HG02642 (cell line): ENCODE measurements at regions not wholly inside any gene's neighbourhood (a gene's known extent, or its start where the extent isn't known, plus 50 kb on each side); places are given as distances from the start of the nearest gene placed in this dataset.
"Not testable (repeated sequence)": the region's sequence is repeated elsewhere in the genome, so short reads cannot be mapped to it uniquely, and the experiment has no call there.

ENCODE experiments used
- ATAC-seq: cut with Tn5 transposase; IDR thresholded peaks from one replicate; pipeline ENCODE4 v1.9.1; 2021; ENCODE audit warnings: mild to moderate bottlenecking; ENCODE audit not compliant: unreplicated experiment, poor library complexity

DNA sequence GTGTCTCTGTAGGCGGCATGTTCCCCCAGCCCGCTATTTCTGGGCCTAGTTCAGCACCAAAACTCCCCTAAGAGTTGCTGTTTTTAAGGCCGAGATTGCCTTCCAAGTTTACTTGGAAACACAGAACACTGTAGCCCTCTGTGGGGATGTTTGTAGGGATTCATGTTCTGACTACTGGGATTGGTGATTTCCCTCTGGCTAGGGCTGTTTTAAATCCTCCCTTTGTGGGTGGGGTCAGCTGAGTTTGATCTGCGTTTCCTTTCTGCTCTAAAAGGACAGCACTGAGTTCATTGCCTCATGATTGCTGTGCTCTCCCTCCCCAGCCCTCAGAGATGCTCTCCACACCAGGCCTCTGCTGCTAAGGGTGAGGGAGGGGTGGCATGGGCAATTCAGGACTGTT, 640.6 kb upstream of the DPPA4 start:
- no peak for ATAC-seq

DNA sequence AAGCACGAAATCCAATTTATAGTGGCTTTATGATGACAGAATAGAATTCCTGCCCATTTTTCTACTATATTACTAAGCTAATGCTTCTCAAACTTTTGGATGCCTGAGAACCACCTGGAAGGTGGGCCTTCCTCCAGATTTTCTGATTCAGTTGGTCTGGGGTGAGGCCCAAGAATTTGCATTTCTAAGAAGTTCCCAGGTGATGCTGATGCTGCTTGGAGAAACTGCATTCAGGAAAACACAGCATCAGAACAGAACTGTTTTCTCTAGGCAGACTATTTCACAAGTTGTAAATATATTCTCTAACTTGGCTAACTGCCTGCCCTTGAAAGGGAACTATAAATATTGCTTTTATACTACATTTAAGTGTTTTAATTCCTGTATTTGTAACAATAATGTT, 644.9 kb upstream of the DPPA4 start:
- no peak for ATAC-seq

DNA sequence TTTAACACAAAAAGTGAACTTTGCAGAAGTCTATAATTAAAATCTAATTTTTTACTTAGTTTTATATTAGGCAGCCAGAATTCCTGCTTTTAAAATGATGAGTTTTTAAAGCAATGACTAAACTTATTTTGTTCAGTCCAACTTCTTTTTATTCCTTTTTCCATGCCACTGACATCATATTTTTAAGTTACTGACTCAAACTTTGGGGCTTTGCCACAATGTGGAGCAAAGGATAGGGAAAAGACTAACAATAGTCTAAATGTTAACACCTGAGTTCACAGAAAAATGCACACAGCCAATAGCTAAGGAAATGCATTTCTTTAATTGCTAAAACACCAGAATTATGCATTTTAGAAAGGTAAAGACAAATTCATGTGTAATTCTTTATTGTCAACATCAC, 647.6 kb upstream of the DPPA4 start:
- ATAC-seq = no peak

DNA sequence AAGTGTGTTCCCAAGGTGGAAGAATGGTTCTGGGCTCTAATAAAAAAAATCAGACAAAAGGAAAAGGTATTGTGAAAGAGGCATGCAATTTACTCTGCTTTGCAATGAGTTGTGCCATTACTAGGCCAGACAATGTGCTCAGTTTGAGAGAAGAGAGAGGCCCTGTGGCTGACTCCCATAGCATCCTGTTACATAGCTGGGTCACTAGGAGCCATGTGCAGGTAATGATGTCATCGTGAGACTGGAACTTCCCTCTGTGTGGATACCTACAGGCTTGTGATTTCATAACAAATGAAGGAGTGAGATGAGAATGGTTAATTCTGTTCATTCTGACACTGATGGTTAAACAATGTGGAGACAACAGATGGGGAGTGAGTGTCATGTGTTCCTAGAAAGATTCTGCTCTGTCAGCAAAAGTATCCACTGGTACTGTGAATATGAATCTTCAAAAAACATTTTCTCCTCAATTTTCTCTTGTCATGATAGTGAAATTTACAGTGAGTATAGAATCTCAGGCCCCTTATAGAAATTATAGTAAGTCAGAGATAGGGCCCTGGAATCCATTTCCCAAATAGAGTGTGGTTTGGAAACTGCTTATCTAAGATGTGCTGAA, 648.7 kb upstream of the DPPA4 start:
- ATAC-seq = no peak

DNA sequence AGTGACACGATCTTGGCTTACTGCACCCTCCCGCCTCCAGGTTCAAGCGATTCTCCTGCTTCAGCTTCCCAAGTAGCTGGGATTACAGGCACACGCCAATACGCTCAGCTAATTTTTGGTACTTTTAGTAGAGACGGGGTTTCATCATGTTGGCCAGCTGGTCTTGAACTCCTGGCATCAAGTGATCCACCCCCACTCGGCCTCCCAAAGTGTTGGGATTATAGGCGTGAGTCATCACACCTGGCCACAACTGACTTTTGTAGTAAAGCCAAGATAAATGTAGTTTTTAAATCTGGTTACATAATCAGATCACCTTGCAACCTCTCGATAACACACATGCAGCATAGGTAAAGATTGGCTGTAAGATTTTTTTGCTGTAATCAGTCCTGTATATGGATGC, 657.5 kb upstream of the DPPA4 start:
- ATAC-seq = no peak

DNA sequence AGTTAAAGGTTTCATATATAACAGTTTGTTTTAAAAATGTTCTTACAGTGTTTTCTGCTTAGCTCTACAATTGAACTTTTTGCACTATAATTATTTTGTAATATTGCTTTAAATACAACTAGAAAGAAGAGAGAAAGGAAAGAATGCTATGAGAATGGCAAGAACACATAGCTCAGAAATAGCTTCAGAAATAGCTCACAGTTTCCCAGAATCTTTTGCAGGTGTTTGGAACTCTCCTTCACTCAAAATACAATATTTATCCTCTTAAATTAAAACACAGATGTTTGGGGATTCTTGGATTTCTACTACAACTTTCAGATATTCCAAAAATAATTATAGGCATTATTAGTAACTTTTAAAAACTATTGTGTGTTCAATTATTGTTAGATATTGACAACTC, 658.0 kb upstream of the DPPA4 start:
- ATAC-seq = no peak

DNA sequence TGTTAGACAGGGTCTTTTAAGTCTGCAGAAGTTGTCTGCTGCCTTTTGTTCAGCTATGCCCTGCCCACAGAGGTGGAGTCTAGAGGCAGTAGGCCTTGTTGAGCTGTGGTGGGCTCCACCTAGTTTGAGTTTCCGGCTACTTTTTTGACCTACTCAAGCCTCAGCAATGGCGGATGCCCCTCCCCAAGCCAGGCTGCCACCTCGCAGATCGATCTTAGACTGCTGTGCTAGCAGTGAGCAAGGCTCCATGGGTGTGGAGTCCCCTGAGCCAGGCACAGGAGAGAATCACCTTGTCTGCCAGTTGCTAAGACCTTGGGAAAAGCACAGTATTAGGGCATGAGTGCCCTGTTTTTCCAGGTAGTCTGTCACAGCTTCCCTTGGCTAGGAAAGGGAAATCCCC, 664.6 kb upstream of the DPPA4 start:
- not testable (repeated sequence) for ATAC-seq

DNA sequence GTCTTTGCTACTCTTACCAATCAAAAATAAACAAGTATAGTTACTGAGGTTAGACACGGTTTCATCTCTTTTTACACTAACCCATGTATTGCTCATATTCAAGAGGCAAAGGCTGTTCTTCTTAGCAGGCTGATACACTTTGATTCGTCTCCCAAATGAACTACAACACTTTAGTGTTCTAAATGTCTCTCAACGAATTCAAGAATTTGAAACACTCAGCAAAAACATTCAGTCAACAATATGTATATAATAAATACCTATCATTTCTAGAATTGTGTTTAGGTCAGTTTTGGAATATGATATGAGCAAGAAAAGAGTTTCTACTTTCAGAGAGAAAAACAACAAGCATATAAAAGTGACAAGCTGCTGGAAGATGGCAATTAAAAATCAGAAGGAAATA, 669.6 kb upstream of the DPPA4 start:
- no peak for ATAC-seq

DNA sequence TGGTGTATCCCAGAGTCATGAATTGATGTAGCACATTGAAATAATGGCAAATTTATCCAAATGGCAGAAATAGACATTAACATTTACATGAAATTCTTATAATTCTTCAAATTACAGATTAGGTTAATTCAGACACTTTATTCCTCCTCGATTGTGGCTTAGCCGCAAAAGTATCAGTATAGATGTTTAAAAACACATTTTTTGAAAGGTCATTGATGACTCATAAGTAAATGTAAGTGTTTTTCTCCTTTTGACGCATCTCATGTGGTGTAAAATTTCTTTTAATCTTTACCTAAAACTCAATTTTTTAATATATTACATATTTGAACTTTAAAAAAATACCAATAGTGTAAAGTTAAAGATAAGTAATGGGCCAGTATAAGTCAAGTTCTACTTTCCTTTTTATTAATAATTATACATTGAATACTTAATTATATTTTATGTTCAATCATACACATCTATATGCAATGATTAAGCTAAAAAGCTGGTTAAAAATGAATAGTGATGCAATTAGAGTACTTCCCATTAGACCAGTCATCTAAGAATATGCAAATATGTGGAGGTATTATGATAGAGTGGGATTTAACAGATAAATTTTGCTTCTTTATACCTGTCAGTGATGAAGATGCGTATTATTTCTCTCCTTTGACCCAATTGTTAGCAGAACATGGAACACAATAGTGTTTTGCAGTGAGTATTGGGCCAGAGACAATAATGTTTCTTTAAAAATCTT, 678.1 kb upstream of the DPPA4 start:
- no peak for ATAC-seq

DNA sequence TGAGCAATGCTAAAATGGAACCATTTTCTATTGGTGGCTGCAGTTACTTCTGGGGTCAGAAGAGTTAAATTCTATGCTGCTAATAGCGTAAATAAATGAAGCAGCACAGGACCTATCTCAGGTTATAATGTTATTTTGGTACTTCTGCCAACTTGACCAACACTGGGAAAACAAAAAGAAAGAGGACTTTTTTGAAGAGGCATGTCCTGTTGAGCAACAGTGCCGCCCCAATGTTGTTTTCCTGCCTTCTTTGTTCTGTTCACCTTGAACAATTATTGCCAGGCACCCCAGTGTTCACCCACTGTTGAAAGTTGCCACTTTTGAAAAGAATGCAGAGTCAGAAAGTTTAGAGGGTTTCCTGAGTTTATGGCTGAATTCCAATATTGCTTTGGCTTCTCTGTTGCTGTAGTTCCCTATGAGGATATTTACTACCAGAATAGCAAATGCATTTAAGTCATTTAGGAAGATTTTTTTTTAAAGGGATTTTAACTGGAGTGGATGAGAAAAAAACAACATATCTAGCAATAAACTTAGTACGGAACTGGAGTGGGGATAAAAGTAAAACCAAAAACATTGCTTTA, 679.0 kb upstream of the DPPA4 start:
- ATAC-seq = no peak

DNA sequence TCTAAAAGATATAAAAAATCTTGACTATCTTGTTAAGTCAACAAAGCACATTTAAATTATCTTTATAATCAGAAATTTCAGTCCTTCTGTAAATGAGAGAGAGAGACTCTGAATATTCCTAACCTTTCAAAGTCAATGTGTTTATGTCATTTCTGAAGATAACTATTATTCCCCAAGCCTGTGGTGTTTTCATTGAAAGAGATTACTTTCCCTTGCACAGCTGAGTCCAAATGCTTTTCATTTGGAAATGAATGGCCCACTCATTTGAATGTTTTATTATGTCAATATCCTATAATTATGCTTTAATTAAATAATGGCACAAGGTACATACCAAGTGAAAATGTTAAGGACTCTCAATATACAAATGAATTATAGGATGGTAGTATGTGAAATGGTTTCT, 680.0 kb upstream of the DPPA4 start:
- no peak for ATAC-seq

DNA sequence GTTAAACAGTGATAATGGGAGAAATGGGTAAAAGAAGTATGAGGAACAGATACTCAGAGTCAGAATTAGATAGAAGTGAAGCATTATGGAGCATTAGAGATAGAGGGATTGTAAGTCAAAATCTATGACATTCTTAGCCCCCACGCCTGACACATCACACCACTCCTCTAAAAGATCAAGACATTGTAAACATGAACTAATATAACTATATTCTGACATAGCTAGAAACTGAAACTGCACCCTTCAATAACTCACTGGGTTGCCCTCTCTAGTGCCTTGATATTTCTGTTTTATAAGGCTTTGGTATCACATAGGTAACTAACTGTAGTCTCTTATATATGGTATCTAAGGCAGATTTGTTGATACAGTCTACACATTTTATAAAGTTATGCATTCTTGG, 684.3 kb upstream of the DPPA4 start:
- ATAC-seq = no peak

DNA sequence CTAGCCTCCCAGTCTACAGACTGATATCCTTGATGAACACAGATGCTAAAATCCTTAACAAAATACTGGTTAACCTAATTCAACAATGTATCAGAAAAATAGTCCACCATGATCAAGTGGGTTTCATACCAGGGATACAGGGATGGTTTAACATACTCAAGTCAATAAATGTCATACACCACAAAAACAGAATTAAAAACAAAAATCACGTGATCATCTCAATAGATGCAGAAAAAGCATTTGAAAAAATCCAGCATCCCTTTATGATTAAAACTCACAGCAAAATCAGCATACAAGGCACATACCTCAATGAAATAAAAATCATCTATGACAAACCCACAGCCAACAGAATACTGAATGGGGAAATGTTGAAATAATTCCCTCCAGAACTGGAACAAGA, 685.7 kb upstream of the DPPA4 start:
- not testable (repeated sequence) for ATAC-seq

DNA sequence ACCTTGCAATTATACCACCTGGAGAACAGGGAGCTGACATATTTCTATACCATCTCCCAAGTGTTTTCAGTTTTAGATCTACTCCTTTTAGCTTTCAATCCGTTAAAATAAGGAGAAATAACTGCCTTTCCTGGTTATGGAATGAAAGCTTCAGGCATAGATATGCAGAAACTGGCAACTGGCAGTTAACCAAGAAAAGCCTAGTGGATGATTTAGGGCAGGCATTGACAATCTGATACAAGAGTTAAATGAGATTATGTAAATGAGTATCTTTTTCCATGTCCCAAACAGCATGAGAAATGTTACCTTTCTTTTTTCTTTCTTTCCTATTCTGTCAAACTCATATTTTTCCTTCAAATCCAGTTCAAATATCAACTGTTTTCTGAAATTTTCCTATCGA, 689.1 kb upstream of the DPPA4 start:
- no peak for ATAC-seq

DNA sequence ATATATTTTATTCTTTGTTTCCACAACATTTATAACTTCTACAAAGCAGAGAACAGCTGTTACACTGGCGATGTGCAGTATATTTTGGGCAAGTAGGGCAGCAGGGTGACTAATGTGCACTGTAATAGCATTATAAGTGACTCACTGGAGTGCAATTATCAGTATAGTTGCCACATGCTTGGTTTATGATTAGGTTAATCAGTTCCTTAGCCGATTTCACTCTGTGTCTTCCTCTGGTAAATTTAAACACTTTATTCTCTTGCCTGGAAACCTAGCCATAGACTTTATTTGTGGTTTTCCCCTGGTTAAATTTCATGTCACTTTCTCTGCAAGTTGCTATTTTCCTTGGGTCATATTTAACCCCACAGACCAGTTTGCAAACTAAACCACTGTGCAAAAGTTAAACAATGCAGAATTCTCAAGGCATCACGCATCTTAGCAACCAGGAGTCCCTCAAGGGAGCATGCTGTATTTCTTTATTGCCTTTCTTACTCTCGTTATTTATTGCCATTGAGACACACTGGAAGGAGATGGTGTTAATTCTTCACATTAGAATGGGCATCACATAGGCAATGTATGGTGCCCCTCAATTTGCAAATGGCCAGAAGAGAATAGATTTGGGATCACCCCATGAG, 690.2 kb upstream of the DPPA4 start:
- no peak for ATAC-seq

DNA sequence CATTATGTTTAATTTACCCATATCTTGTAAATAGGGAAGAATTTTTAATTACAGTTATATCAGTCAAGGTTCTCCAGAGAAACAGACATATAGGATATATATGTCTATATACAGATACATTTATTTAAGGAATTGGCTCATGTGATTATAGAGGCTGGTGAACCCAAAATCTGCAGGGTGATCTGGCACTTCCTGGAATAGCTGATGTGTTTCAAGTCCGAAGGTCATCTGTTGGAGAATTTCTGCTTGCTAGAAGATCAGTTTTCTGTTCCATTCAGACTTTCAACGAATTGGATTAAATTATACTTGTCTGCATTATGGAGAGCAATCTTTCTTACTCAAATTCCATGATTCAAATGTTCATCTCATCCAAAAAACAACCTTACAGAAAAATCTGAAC, 694.6 kb upstream of the DPPA4 start:
- no peak for ATAC-seq

DNA sequence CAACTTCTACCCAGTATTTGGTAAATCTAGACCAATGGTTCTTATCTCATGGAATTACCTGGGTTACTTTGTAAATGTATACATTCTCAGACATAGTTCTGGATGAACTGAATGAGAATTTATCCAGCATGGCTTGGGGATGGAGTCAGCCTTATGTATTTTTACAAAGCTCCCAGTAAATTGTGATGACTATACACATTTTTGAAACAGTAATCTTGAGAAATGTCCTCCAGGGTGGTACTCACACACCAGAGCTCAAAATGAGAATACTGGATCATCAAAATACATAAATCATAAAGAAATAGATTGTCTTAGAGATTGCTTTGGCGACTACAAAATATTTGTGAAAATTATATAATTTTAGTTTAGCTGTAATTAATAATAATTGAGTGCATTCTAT, 722.1 kb upstream of the DPPA4 start:
- ATAC-seq = no peak

DNA sequence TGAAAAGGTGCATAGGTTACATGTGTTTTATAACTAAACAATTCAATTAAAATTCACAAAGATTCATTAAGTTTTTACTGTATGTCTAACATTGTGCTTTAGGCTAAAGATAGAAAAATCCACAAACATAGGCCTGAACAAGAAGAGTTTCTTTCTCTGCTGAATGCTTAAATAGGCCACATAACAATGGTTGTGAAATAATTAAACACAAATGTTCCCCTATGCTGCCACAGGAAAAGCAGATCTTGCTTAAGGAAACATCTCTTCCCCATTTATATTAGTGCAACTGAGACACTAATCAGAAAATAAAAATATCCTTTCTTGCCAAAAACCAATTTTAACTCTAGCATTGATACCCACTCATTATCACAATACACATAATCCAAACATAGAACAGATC, 725.4 kb upstream of the DPPA4 start:
- no peak for ATAC-seq

DNA sequence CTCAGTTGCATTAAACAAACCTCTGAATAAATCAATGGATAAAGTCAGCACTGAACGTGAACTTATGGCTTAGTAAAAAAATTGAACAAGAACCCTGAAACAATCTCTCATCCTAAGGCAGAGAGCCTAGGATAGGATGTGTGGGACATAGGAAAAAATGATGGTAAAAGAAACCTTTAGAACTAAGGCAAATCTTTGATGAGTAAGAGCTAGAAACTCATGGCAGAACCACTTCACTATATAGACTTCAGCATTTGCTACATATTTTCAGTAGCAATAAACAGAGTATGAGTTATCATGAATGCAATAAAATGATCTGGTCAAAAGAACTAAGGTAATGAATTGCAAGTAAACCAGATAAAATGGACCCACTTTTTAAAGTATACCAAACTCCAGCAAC, 725.8 kb upstream of the DPPA4 start:
- ATAC-seq = no peak

DNA sequence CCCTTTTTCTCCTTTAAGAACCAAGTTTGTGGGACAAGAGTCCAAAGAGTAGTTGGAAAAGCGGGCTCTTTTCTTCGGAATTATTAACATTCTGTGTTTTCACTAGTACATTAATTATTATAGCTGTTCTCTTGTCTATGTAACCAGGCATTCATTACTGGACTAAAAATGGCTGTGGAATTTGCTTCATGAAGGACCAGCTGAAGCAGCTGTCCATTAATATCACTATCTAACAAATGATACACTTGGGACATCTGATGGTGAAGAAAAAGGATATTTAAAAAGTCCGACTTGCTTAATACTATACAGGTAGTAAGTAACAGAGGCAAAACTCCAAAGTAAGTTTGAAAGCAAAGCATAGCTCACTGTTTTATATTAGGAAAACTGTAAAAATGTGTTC, 728.9 kb upstream of the DPPA4 start:
- no peak for ATAC-seq

DNA sequence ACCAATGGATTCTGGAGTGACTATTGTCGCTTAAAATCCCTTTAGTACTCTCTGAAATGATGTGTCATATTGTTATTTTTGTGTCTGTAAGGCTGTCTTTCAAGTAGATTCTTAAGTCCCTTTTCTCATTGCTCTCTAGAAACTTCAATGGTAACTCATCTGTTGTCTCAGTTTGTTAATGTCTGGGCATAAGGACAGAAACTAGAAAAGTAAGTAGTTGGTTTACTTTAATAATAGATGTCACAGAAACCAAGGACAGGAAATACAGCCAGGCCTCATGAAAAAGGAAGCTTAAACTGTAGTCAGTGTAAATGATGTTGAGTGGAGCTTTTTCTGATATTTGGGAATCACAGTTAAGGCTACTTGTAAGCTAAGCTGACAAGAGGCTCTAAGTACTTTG, 730.2 kb upstream of the DPPA4 start:
- no peak for ATAC-seq

DNA sequence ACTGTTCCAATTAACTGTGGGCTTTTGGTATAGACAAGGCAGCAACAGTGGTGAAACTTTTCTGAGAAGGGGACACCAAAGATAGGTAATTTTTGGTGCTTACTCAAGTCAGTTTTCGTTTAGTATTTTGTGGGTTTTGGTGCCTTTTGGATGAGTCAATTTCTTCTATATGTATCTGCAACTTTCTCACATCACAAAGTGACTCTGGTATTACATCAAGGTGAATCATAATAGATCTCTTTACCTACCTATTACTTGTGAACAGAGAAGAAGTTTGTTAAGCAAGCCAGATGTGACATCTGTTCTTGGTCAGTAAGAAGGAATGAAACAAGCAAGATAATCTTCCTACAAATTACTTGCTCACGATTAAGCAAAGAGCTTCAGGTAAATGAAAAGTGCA, 732.4 kb upstream of the DPPA4 start:
- no peak for ATAC-seq
